Neural cell (in vitro differentiated cells): ENCODE measurements at regions not wholly inside any gene's neighbourhood (a gene's known extent, or its start where the extent isn't known, plus 50 kb on each side); places are given as distances from the start of the nearest gene placed in this dataset.

Experiments
- H2AFZ ChIP-seq: fragments of 200-600, 300-800 bp; sonication (generic), shearing (Covaris generic); 2 replicates; pipeline ENCODE4 v1.6.0; 2014; ENCODE audit warnings: low read depth, mild to moderate bottlenecking, antibody characterized with exemption, low read length, moderate library complexity
- H3F3A ChIP-seq: fragments of 200-600 bp; shearing (Covaris generic); 2 replicates; pipeline ENCODE4 v1.6.1; 2016; ENCODE audit warnings: mild to moderate bottlenecking, moderate library complexity, mixed read lengths, antibody characterized with exemption, low read length; ENCODE audit not compliant: insufficient read depth, poor library complexity, severe bottlenecking
- H3K27ac ChIP-seq: fragments of 200-600, 300-800 bp; sonication (generic), shearing (Covaris generic); 2 replicates; pipeline ENCODE4 v1.5.1; 2014; ENCODE audit warnings: mild to moderate bottlenecking, low read length, moderate library complexity
- H3K27me3 ChIP-seq: fragments of 300-800, 200-600 bp; sonication (generic), shearing (Covaris generic); 2 replicates; pipeline ENCODE4 v1.6.0; 2014; ENCODE audit warnings: mild to moderate bottlenecking, low read depth, low read length, moderate library complexity; ENCODE audit not compliant: insufficient read depth
- H3K36me3 ChIP-seq: fragments of 300-800, 200-600 bp; sonication (generic), shearing (Covaris generic); 2 replicates; pipeline ENCODE4 v1.5.1; 2014; ENCODE audit warnings: mild to moderate bottlenecking, antibody characterized with exemption, low read length, moderate library complexity; ENCODE audit not compliant: insufficient read depth
- H3K4me2 ChIP-seq: fragments of 300-800, 200-600 bp; sonication (generic), shearing (Covaris generic); 2 replicates; pipeline ENCODE4 v1.6.0; 2014; ENCODE audit warnings: mild to moderate bottlenecking, low read length
- H3K4me3 ChIP-seq: fragments of 300-800, 200-600 bp; sonication (generic), shearing (Covaris generic); 2 replicates; pipeline ENCODE4 v1.5.1; 2014; ENCODE audit warnings: mild to moderate bottlenecking, low read length, moderate library complexity
- H3K79me2 ChIP-seq: fragments of 200-600 bp; shearing (Covaris generic); replicated peaks from 2 replicates; pipeline ENCODE4 v1.6.0; 2014; ENCODE audit warnings: mild to moderate bottlenecking, low read length, moderate library complexity; ENCODE audit not compliant: insufficient read depth
- H3K9ac ChIP-seq: fragments of 300-800, 200-600 bp; sonication (generic), shearing (Covaris generic); 2 replicates; pipeline ENCODE4 v1.6.1; 2016; ENCODE audit warnings: mild to moderate bottlenecking, low read length, mixed read lengths
- H3K9me2 ChIP-seq: fragments of 200-600 bp; shearing (Covaris generic); 2 replicates; pipeline ENCODE4 v1.6.1; 2016; ENCODE audit warnings: mild to moderate bottlenecking, low read length, mixed read lengths; ENCODE audit not compliant: insufficient read depth
- H3K9me3 ChIP-seq: fragments of 200-600, 300-800 bp; sonication (generic), shearing (Covaris generic); 2 replicates; pipeline ENCODE4 v1.6.1; 2016; ENCODE audit warnings: mild to moderate bottlenecking, mixed run types, low read length, moderate library complexity, mixed read lengths
- H4K20me1 ChIP-seq: fragments of 200-600 bp; shearing (Covaris generic); 2 replicates; pipeline ENCODE4 v1.6.1; 2016; ENCODE audit warnings: mild to moderate bottlenecking, mixed run types; ENCODE audit not compliant: insufficient read depth
- EP300 ChIP-seq: fragments of 450-650 bp; conservative IDR thresholded peaks from 2 replicates; pipeline ENCODE4 v1.6.1; 2014; ENCODE audit warnings: antibody characterized with exemption, mild to moderate bottlenecking, moderate library complexity; ENCODE audit not compliant: poor library complexity, severe bottlenecking
- EZH2 ChIP-seq: fragments of 200-600, 300-800 bp; shearing (Covaris generic), sonication (generic); IDR thresholded peaks from 2 replicates; pipeline ENCODE4 v1.6.1; 2014; ENCODE audit warnings: antibody characterized with exemption, low read length, borderline replicate concordance, mild to moderate bottlenecking; ENCODE audit not compliant: insufficient read depth, poor library complexity, severe bottlenecking
- MXI1 ChIP-seq: fragments of 450-650 bp; conservative IDR thresholded peaks from 2 replicates; pipeline ENCODE4 v1.6.1; 2014; ENCODE audit warnings: antibody characterized with exemption, mild to moderate bottlenecking; ENCODE audit not compliant: poor library complexity, severe bottlenecking
- POLR2AphosphoS5 ChIP-seq: IDR thresholded peaks from 2 replicates; pipeline ENCODE4 v1.6.1; 2012
- RAD21 ChIP-seq: fragments of 450-650 bp; conservative IDR thresholded peaks from 2 replicates; pipeline ENCODE4 v1.6.1; 2014; ENCODE audit warnings: antibody characterized with exemption, mild to moderate bottlenecking, moderate library complexity
- SMC3 ChIP-seq: fragments of 450-650 bp; conservative IDR thresholded peaks from 2 replicates; pipeline ENCODE4 v1.6.1; 2014; ENCODE audit warnings: antibody characterized with exemption, mild to moderate bottlenecking, moderate library complexity; ENCODE audit not compliant: poor library complexity
- TAF1 ChIP-seq: IDR thresholded peaks from 2 replicates; pipeline ENCODE4 v1.6.1; 2012; ENCODE audit warnings: low read depth
- TF ChIP-seq, protein P1 (sequence below): fragments of 450-650 bp; IDR thresholded peaks from 2 replicates; pipeline ENCODE4 v1.5.1; 2014; ENCODE audit warnings: antibody characterized with exemption, mild to moderate bottlenecking, moderate library complexity; ENCODE audit not compliant: poor library complexity, severe bottlenecking
- TF ChIP-seq, protein P2 (sequence below): IDR thresholded peaks from 2 replicates; pipeline ENCODE4 v1.6.1; 2012; ENCODE audit warnings: borderline replicate concordance

- Histone ChIP-seq H3K9ac (no peak overlapping the region), H3K9me3 (no peaks in the 10 kb centered on the region), H3K9me2 (no peaks in the 10 kb centered on the region), H3K27me3 (no peaks in the 10 kb centered on the region), H3K27ac (no peak overlapping the region), H3K4me3 (no peak overlapping the region), H3K4me2 (no peak overlapping the region), H4K20me1 (no peaks in the 10 kb centered on the region), H2AFZ (no peak overlapping the region), H3K79me2 (no peaks in the 10 kb centered on the region), H3F3A (no peaks in the 10 kb centered on the region), H3K36me3 (no peaks in the 10 kb centered on the region)
- TF ChIP-seq SMC3 = no peak
- TF ChIP-seq POLR2AphosphoS5 = no peak
- TF ChIP-seq, protein P1, sequence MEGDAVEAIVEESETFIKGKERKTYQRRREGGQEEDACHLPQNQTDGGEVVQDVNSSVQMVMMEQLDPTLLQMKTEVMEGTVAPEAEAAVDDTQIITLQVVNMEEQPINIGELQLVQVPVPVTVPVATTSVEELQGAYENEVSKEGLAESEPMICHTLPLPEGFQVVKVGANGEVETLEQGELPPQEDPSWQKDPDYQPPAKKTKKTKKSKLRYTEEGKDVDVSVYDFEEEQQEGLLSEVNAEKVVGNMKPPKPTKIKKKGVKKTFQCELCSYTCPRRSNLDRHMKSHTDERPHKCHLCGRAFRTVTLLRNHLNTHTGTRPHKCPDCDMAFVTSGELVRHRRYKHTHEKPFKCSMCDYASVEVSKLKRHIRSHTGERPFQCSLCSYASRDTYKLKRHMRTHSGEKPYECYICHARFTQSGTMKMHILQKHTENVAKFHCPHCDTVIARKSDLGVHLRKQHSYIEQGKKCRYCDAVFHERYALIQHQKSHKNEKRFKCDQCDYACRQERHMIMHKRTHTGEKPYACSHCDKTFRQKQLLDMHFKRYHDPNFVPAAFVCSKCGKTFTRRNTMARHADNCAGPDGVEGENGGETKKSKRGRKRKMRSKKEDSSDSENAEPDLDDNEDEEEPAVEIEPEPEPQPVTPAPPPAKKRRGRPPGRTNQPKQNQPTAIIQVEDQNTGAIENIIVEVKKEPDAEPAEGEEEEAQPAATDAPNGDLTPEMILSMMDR = no peak
- TF ChIP-seq, protein P2, sequence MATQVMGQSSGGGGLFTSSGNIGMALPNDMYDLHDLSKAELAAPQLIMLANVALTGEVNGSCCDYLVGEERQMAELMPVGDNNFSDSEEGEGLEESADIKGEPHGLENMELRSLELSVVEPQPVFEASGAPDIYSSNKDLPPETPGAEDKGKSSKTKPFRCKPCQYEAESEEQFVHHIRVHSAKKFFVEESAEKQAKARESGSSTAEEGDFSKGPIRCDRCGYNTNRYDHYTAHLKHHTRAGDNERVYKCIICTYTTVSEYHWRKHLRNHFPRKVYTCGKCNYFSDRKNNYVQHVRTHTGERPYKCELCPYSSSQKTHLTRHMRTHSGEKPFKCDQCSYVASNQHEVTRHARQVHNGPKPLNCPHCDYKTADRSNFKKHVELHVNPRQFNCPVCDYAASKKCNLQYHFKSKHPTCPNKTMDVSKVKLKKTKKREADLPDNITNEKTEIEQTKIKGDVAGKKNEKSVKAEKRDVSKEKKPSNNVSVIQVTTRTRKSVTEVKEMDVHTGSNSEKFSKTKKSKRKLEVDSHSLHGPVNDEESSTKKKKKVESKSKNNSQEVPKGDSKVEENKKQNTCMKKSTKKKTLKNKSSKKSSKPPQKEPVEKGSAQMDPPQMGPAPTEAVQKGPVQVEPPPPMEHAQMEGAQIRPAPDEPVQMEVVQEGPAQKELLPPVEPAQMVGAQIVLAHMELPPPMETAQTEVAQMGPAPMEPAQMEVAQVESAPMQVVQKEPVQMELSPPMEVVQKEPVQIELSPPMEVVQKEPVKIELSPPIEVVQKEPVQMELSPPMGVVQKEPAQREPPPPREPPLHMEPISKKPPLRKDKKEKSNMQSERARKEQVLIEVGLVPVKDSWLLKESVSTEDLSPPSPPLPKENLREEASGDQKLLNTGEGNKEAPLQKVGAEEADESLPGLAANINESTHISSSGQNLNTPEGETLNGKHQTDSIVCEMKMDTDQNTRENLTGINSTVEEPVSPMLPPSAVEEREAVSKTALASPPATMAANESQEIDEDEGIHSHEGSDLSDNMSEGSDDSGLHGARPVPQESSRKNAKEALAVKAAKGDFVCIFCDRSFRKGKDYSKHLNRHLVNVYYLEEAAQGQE = no peak
- TF ChIP-seq EZH2 = no peak
- TF ChIP-seq TAF1 = no peak
- TF ChIP-seq EP300 = no peak
- no peak for TF ChIP-seq MXI1
- TF ChIP-seq RAD21 = no peak
Observed at GRCh38 chr2:228841475-228841874, 429.6 kb downstream of the PID1 start.

- Histone ChIP-seq H3K27ac (no peak overlapping the region), H3K9ac (no peak overlapping the region), H4K20me1 (no peaks in the 10 kb centered on the region), H3K36me3 (no peaks in the 10 kb centered on the region), H3K27me3 (no peaks in the 10 kb centered on the region), H2AFZ (no peak overlapping the region), H3K4me3 (no peak overlapping the region), H3F3A (no peaks in the 10 kb centered on the region), H3K4me2 (no peak overlapping the region), H3K79me2 (no peaks in the 10 kb centered on the region), H3K9me3 (no peaks in the 10 kb centered on the region), H3K9me2 (no peaks in the 10 kb centered on the region)
- no peak for TF ChIP-seq POLR2AphosphoS5
- no peak for TF ChIP-seq SMC3
- TF ChIP-seq, protein P2 = no peak
- no peak for TF ChIP-seq TAF1
- TF ChIP-seq EP300 = no peak
- TF ChIP-seq MXI1 = no peak
- TF ChIP-seq, protein P1 = no peak
- TF ChIP-seq EZH2 = no peak
- no peak for TF ChIP-seq RAD21
Observed at GRCh38 chr2:228840743-228841114, 430.4 kb downstream of the PID1 start.
